Cardiac fibroblast (primary cell): ENCODE measurements at regions not wholly inside any gene's neighbourhood (a gene's known extent, or its start where the extent isn't known, plus 50 kb on each side); places are given as distances from the start of the nearest gene placed in this dataset.

Experiments
- DNase-seq, 2 donors: peaks; one replicate each; pipeline versions ENCODE4 v3.0.0 to v3.0.0-alpha.2; 2010; ENCODE audit warnings: low read depth in 2 of 2
- H3K4me3 ChIP-seq, 2 donors: replicated peaks in 1 of 2; 1 replicate in 1 of 2; 2 replicates in 1 of 2; pipeline ENCODE4 v1.5.1; 2011; ENCODE audit warnings: low read depth in 2 of 2, low read length in 2 of 2, mild to moderate bottlenecking in 2 of 2, moderate library complexity in 1 of 2
- TF ChIP-seq, protein P1 (sequence below): IDR thresholded peaks from one replicate; pipeline ENCODE4 v1.5.1; 2011; ENCODE audit warnings: low read depth, mild to moderate bottlenecking, low read length, inconsistent platforms

DNA sequence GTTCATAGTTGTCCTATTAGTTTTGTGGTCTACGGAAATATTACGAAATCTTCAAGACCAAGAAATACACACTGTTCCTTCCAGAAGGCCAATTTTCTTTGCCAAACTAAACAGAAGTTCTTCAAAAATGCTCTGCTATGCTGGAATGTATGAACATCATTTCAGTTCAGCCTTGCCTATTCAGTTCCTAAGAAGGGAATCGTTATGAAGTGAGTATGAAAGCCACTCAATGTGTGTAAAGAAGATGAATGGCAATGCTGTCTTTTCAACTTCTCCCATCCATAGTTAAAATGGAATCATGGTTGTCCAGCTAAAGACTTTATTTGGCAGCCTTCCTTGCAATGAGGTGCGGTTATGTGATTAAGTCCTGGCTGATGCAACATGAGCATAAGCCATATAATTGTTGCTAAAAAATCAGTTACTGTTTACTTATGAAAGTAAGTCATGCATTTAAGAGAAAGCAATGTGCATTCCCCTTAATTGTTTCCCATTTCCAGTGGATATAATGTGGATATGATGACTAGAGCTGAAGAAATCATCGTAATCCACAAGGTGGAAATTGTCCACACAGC, 73.8 kb upstream of the PTPRR start:
- no peak overlapping the region for H3K4me3 ChIP-seq
- TF ChIP-seq, protein P1, sequence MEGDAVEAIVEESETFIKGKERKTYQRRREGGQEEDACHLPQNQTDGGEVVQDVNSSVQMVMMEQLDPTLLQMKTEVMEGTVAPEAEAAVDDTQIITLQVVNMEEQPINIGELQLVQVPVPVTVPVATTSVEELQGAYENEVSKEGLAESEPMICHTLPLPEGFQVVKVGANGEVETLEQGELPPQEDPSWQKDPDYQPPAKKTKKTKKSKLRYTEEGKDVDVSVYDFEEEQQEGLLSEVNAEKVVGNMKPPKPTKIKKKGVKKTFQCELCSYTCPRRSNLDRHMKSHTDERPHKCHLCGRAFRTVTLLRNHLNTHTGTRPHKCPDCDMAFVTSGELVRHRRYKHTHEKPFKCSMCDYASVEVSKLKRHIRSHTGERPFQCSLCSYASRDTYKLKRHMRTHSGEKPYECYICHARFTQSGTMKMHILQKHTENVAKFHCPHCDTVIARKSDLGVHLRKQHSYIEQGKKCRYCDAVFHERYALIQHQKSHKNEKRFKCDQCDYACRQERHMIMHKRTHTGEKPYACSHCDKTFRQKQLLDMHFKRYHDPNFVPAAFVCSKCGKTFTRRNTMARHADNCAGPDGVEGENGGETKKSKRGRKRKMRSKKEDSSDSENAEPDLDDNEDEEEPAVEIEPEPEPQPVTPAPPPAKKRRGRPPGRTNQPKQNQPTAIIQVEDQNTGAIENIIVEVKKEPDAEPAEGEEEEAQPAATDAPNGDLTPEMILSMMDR: no peak
- peak; percentile 92 to 95 for DNase-seq

DNA sequence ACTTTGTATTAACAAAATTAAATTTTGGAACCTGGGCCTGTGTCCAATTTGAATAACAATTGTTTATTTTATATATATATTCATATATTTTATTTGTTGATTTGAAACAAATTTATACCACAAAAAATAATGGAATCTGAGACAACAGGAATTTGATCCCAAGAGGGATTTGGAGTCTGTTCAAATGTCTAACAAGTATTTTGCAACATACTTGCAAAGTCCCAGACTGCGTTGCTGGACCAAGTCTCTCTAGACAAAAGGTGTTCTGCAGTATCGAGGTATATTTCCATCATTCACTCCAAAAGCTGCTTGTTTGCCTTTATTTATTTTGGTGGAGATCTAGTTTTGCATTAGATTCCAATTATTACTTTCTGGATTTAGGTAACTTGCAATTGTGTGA, 68.7 kb upstream of the PTPRR start:
- DNase-seq: peak; percentile 38 to 54
- TF ChIP-seq, protein P1: no peak
- H3K4me3 ChIP-seq: no peak overlapping the region

DNA sequence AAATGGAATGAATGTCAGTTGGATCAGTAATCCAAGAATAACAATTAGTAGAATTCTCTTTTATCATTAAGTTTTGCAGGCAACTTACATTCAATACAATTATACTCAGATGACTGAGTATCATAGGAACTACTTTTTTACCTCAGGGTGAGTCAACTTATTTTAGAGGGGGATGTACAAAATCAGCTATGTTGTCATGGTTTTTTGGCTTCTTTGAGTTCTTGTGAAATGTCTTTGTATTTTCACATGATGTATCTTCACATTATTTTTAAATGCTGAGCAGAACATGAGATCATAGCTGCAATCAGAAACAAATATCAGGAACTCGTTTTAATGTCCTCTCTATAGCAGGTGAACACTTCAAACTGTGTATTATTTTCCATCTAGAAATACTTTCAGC, 65.3 kb upstream of the PTPRR start:
- peak; percentile 82 to 92 for DNase-seq
- TF ChIP-seq, protein P1: no peak
- no peak overlapping the region for H3K4me3 ChIP-seq

DNA sequence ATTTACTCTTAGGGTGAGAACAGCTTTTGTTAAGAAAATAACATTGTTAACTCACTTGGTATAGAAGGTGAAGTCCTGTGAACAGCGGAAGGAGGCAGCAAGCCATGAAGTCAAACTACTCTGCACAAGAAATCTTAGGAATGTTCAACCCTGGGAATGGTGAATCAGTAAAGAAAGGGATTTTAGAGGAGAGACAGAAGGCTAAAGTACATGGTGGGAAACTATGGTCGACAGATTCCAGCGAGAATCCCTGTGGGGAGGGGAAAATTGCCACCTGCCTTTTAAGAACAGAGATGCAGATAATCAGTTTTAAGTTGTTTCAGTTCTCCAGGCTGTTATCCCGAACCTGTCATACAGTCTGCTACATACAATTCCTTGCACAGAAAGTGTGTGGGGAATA, 63.2 kb upstream of the PTPRR start:
- DNase-seq: peak; percentile 11 to 37

GRCh38 chr12:70982991-70983390, 62.5 kb upstream of the PTPRR start:
- DNase-seq: peak; percentile 38 to 40
- TF ChIP-seq, protein P1: no peak
- H3K4me3 ChIP-seq: no peak overlapping the region

More for the DNA sequence above, 63.2 kb upstream of the PTPRR start:
- TF ChIP-seq, protein P1: no peak
- no peak overlapping the region for H3K4me3 ChIP-seq

GRCh38 chr12:70982286-70982685, 61.7 kb upstream of the PTPRR start:
- TF ChIP-seq, protein P1: no peak
- DNase-seq: peak; percentile 52 to 83
- H3K4me3 ChIP-seq: no peak overlapping the region

DNA sequence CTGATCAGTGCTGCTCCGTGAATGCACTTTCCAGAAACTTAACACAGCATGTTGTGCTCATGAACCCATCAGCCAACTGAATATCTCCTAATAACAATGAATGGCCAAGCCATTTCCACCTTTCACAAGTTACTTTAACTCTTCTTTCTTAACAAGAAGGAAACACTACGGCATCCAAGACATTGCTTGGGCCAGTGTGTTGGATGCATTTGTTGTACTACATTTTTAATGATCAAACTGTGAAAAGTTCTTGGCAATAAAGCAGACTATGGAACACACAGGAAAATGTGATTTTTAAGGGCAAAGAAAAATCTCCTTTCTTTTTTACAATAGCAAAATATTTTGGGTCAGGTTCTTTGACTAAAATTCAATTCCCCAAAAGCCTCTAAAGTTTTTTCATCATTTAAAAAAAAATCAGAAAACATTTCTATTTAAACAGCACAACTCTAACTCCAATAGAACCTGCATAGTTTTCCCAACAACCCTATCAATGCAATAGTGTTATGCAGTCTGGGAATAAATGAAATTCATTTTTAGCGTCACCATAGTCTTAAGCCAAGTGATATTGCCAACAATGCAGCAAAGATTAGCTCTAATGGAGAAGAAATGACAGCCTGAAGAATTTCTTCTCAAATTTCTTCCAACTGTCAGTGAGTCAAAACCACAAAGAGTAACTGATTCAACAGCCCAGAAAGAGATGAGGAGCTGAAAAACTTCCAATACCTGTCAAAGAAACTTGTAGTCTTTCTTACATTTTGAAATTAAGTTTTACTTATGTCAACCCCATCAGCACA, 50.7 kb upstream of the PTPRR start:
- DNase-seq: peak; percentile 38 to 84
- TF ChIP-seq, protein P1: no peak
- no peak overlapping the region for H3K4me3 ChIP-seq
